ENCODE measurements at regions not wholly inside any gene's neighbourhood (a gene's known extent, or its start where the extent isn't known, plus 50 kb on each side); places are given as distances from the start of the nearest gene placed in this dataset.
"Not testable (repeated sequence)": the region's sequence is repeated elsewhere in the genome, so short reads cannot be mapped to it uniquely, and the experiment has no call there.

GRCh38 chr1:228796945-228797344, 61.7 kb downstream of the RHOU start:
- DNase-seq = not testable (repeated sequence)

GRCh38 chr1:228798035-228798434, 62.8 kb downstream of the RHOU start:
- no peak for DNase-seq

- DNase-seq = no peak
Observed at GRCh38 chr1:228798548-228798947, 63.3 kb downstream of the RHOU start.

GRCh38 chr1:228799924-228800323, 64.6 kb downstream of the RHOU start:
- DNase-seq = no peak

GRCh38 chr1:228801068-228801467, 65.8 kb downstream of the RHOU start:
- no peak for DNase-seq

- DNase-seq = no peak
Observed at GRCh38 chr1:228802386-228803220, 67.3 kb downstream of the RHOU start.

GRCh38 chr1:228803421-228803820, 68.1 kb downstream of the RHOU start:
- no peak for DNase-seq

- no peak for DNase-seq
Observed at GRCh38 chr1:228804173-228804572, 68.9 kb downstream of the RHOU start.

GRCh38 chr1:228804640-228805413, 69.5 kb downstream of the RHOU start:
- DNase-seq = no peak

GRCh38 chr1:228807904-228808605, 72.8 kb downstream of the RHOU start:
- no peak for DNase-seq

- DNase-seq = no peak
Observed at GRCh38 chr1:228809621-228810394, 74.5 kb downstream of the RHOU start.

GRCh38 chr1:228810395-228810758, 75.1 kb downstream of the RHOU start:
- DNase-seq = no peak

- no peak for DNase-seq
Observed at GRCh38 chr1:228810878-228811711, 75.8 kb downstream of the RHOU start.

GRCh38 chr1:228811712-228812305, 76.5 kb downstream of the RHOU start:
- DNase-seq = no peak

GRCh38 chr1:228812961-228813360, 77.7 kb downstream of the RHOU start:
- DNase-seq = no peak

- no peak for DNase-seq
Observed at GRCh38 chr1:228814176-228814575, 78.9 kb downstream of the RHOU start.

- DNase-seq = no peak
Observed at GRCh38 chr1:228818296-228818695, 83.0 kb downstream of the RHOU start.

- no peak for DNase-seq
Observed at GRCh38 chr1:228818928-228819630, 83.8 kb downstream of the RHOU start.

- DNase-seq = no peak
Observed at GRCh38 chr1:228821252-228821651, 86.0 kb downstream of the RHOU start.

- no peak for DNase-seq
Observed at GRCh38 chr1:228823200-228823599, 87.9 kb downstream of the RHOU start.
